PC-9 (cell line): ENCODE measurements at regions not wholly inside any gene's neighbourhood (a gene's known extent, or its start where the extent isn't known, plus 50 kb on each side); places are given as distances from the start of the nearest gene placed in this dataset.

ENCODE experiments used
- EZH2 ChIP-seq: fragments of 200-600 bp; sonication (generic); IDR thresholded peaks from 2 replicates; pipeline ENCODE4 v1.8.0; 2017; ENCODE audit warnings: antibody characterized with exemption, low read depth
- TF ChIP-seq, protein P1 (sequence below): fragments of 200-600 bp; sonication (generic); conservative IDR thresholded peaks from 2 replicates; pipeline ENCODE4 v1.6.1; 2017; ENCODE audit warnings: mixed run types, antibody characterized with exemption, mild to moderate bottlenecking, moderate library complexity

DNA sequence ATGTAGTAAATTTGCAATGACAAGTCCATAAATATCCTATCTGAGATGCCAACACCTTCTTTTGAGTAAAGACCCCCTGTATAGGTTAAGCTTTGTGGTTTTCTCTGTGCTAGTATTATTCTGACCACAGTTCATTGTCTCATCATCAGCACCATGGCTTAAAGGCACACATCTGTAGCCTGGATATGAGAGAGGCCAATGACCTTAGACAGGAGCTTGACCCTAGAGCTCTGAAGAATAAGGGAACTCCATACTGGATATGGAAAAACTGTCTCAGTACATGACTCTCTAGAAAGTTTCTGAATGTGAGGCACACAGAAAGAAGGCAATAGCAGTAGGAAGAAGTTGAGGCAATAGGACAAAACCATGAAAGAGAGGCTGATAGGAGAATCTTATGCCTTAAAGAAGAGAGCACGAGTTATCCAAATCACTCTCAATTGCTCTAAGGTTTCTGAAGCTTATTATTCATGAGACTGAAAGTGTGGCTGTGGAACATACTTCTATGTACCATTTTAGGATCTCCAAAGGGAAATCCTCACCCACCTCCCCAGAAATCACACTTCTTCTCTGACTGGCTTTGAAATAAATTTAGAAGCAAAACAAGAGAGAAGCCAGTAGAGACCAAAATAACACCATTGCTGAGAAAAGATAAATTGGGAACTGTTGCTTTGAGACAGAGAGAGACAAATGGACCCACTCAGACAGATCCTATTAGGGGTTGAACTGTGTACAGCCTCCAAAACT, 150.2 kb downstream of the ABCA8 start:
- TF ChIP-seq, protein P1, sequence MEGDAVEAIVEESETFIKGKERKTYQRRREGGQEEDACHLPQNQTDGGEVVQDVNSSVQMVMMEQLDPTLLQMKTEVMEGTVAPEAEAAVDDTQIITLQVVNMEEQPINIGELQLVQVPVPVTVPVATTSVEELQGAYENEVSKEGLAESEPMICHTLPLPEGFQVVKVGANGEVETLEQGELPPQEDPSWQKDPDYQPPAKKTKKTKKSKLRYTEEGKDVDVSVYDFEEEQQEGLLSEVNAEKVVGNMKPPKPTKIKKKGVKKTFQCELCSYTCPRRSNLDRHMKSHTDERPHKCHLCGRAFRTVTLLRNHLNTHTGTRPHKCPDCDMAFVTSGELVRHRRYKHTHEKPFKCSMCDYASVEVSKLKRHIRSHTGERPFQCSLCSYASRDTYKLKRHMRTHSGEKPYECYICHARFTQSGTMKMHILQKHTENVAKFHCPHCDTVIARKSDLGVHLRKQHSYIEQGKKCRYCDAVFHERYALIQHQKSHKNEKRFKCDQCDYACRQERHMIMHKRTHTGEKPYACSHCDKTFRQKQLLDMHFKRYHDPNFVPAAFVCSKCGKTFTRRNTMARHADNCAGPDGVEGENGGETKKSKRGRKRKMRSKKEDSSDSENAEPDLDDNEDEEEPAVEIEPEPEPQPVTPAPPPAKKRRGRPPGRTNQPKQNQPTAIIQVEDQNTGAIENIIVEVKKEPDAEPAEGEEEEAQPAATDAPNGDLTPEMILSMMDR, result no peak
- TF ChIP-seq EZH2, result no peak
